B cell (primary cell): ENCODE measurements at regions not wholly inside any gene's neighbourhood (a gene's known extent, or its start where the extent isn't known, plus 50 kb on each side); places are given as distances from the start of the nearest gene placed in this dataset.

ENCODE experiments used
- ATAC-seq: fragments of 200-7000 bp; cut with Tn5 transposase; one replicate; pipeline ENCODE4 v1.10.0; 2021; ENCODE audit warnings: low read depth, mild to moderate bottlenecking, moderate number of reproducible peaks, moderate library complexity
- CTCF ChIA-PET: fragments of 350-600 bp; sonication (Branson Sonifier 250); formaldehyde crosslinking; loops from one replicate; lab custom pipeline; 2021; ENCODE audit warnings: antibody characterized with exemption, inconsistent platforms; lab: Charles Lee
- POLR2A ChIA-PET: fragments of 350-600 bp; sonication (Branson Sonifier 250); formaldehyde crosslinking; loops from one replicate; lab custom pipeline; 2021; ENCODE audit warnings: antibody characterized with exemption; lab: Charles Lee
- DNase-seq: peaks from one replicate; pipeline ENCODE4 v3.0.0; 2013
- H2AFZ ChIP-seq: 2 replicates; pipeline ENCODE4 v1.6.1; 2012; ENCODE audit warnings: mild to moderate bottlenecking, low read depth, low read length; ENCODE audit not compliant: insufficient read depth, poor library complexity, severe bottlenecking
- H3K27ac ChIP-seq, 2 donors: 1 replicate in 1 of 2; 2 replicates in 1 of 2; pipeline ENCODE4 v1.5.1; 2012 to 2013; ENCODE audit warnings: low read length in 2 of 2, mild to moderate bottlenecking in 2 of 2, moderate library complexity in 1 of 2
- H3K27me3 ChIP-seq, 4 experiments: fragments of 200-600 bp in 1 of 4; sonication (generic) in 1 of 4; replicated peaks in 1 of 4; 1 replicate in 2 of 4; 2 replicates in 2 of 4; pipeline versions ENCODE4 v1.6.1 to v1.7.0; 2013 to 2016; ENCODE audit warnings: low read length in 3 of 4, mild to moderate bottlenecking in 2 of 4, mixed read lengths in 1 of 4, moderate library complexity in 1 of 4; ENCODE audit not compliant: insufficient read depth in 4 of 4, control insufficient read depth in 3 of 4; ENCODE audit errors: control extremely low read depth in 1 of 4
- H3K36me3 ChIP-seq, 2 experiments: replicated peaks in 1 of 2; 1 replicate in 1 of 2; 2 replicates in 1 of 2; pipeline versions ENCODE4 v1.6.1 to v1.7.1; 2013; ENCODE audit warnings: low read length in 1 of 2; ENCODE audit not compliant: insufficient read depth in 2 of 2, control insufficient read depth in 1 of 2; ENCODE audit errors: control extremely low read depth in 1 of 2, extremely low read depth in 1 of 2
- H3K4me1 ChIP-seq, 2 donors: fragments of 200-600 bp in 1 of 2; sonication (generic) in 1 of 2; 1 replicate in 1 of 2; 2 replicates in 1 of 2; pipeline versions ENCODE4 v1.5.1 to v1.6.1; 2013 to 2017; ENCODE audit warnings: low read length in 2 of 2; ENCODE audit not compliant: control insufficient read depth in 2 of 2, insufficient read depth in 2 of 2
- H3K4me2 ChIP-seq: replicated peaks from 2 replicates; pipeline ENCODE3; 2012; ENCODE audit warnings: mild to moderate bottlenecking, low read depth, low read length; ENCODE audit not compliant: poor library complexity, severe bottlenecking
- H3K4me3 ChIP-seq, 5 experiments: fragments of 200-600 bp in 1 of 5; sonication (generic) in 1 of 5; 1 replicate in 3 of 5; 2 replicates in 2 of 5; pipeline versions ENCODE4 v1.5.1 to v1.7.0; 2011 to 2016; ENCODE audit warnings: low read length in 4 of 5, mild to moderate bottlenecking in 4 of 5, low read depth in 2 of 5, control low read depth in 1 of 5, moderate library complexity in 1 of 5; ENCODE audit not compliant: insufficient read depth in 1 of 5; ENCODE audit errors: control extremely low read depth in 1 of 5, extremely low read depth in 1 of 5
- H3K79me2 ChIP-seq: fragments of 200-600 bp; sonication (generic); one replicate; pipeline ENCODE4 v1.6.0; 2016; ENCODE audit warnings: low read length; ENCODE audit not compliant: control insufficient read depth, insufficient read depth
- H3K9ac ChIP-seq: fragments of 200-600 bp; sonication (generic); 2 replicates; pipeline ENCODE4 v1.6.1; 2017; ENCODE audit warnings: mild to moderate bottlenecking, low read length, moderate library complexity
- H3K9me3 ChIP-seq, 3 donors: one replicate each; pipeline versions ENCODE4 v1.6.1 to v1.7.1; 2013; ENCODE audit warnings: low read length in 2 of 3; ENCODE audit not compliant: control insufficient read depth in 2 of 3, insufficient read depth in 1 of 3; ENCODE audit errors: control extremely low read depth in 1 of 3
- H4K20me1 ChIP-seq: 2 replicates; pipeline ENCODE4 v1.6.0; 2012; ENCODE audit warnings: mild to moderate bottlenecking, low read length; ENCODE audit not compliant: insufficient read depth, control insufficient read depth, poor library complexity, severe bottlenecking
- H3K27ac Mint-ChIP-seq: one replicate; pipeline ENCODE4 v1.8.0; 2021; ENCODE audit warnings: mixed read lengths
- H3K27me3 Mint-ChIP-seq: one replicate; pipeline ENCODE4 v1.8.0; 2021; ENCODE audit warnings: mixed read lengths
- H3K4me1 Mint-ChIP-seq: one replicate; pipeline ENCODE4 v1.8.0; 2021; ENCODE audit warnings: mixed read lengths
- H3K4me3 Mint-ChIP-seq: one replicate; pipeline ENCODE4 v1.8.0; 2021; ENCODE audit warnings: mixed read lengths
- H3K9me3 Mint-ChIP-seq: one replicate; pipeline ENCODE4 v1.8.0; 2022; ENCODE audit warnings: mixed read lengths; ENCODE audit not compliant: insufficient read depth
- CTCF ChIP-seq: fragments of 200-600 bp; IDR thresholded peaks from one replicate; pipeline ENCODE4 v1.8.0; 2022; ENCODE audit warnings: antibody characterized with exemption, mild to moderate bottlenecking
- EZH2 ChIP-seq: IDR thresholded peaks from 2 replicates; pipeline ENCODE4 v1.6.1; 2012; ENCODE audit warnings: borderline replicate concordance, low read depth, mild to moderate bottlenecking, moderate library complexity, low read length; ENCODE audit not compliant: insufficient read depth, poor library complexity, severe bottlenecking
- WGBS: methylation state at CpG from one replicate; pipeline ENCODE4 v1.1.5; 2013; ENCODE audit warnings: missing lambda C conversion rate; ENCODE audit not compliant: insufficient coverage; 5-methylcytosine and 5-hydroxymethylcytosine counted together
- intact Hi-C: fragments of 100-400 bp; cut with micrococcal nuclease; formaldehyde crosslinking; loops from one replicate; pipeline ENCODE4 v1.10.0; 2022

GRCh38 chr16:85177448-85177846, 65.2 kb upstream of the CIBAR2 start:
- Histone ChIP-seq H3K4me1 (no peaks in the 10 kb centered on the region), H4K20me1 (no peaks in the 10 kb centered on the region), H3K27me3 (peaks cover 0 to 10% (median 0%) of the 10 kb centered on the region in 4 experiments), H3K79me2 (no peaks in the 10 kb centered on the region), H3K9ac (no peak overlapping the region), H3K27ac (no peak overlapping the region), H3K4me2 (no peak overlapping the region), H2AFZ (no peak overlapping the region), H3K9me3 (no peaks in the 10 kb centered on the region), H3K4me3 (no peak overlapping the region), H3K36me3 (no peaks in the 10 kb centered on the region)
- ChIA-PET CTCF (no interaction called here), POLR2A (no interaction called here)
- Mint-ChIP-seq H3K9me3 (no peaks in the 10 kb centered on the region), H3K27me3 (peaks cover 50% of the 10 kb centered on the region), H3K4me1 (no peaks in the 10 kb centered on the region), H3K4me3 (no peak overlapping the region), H3K27ac (no peak overlapping the region)
- intact Hi-C loops = no loop called here
- ATAC-seq (no peak), DNase-seq (no peak)
- WGBS = 85% methylated on average over 9 of the region's 10 CpGs
- TF ChIP-seq EZH2 (no peak), CTCF (no peak)

DNA sequence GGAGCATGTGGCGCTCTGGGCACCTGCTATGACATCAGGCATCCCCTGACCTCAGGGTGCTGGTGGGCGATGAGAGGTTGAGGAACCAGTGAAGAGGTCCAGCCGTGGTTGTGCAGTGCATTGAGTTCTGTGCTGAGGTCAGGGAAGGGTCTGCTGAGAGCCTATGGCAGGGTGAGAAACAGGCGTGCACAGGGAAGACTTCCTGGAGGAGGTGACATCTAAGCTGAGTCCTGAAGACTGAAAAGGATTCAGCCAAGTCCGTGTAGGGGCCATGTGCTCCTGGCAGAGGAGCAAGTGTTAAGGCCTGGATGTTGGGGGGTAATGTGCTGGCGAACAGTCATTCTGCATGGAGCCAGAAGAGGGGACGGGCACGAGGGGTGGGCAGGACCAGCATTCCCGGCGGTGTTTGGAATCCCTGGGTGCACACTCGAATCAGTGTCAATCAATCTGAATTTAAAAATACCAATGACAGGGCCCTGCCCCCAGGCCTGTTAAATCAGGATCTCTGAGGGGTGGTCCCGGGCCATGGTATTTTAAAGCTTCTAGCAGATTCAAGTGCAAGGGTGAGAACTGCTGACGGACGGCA, 65.8 kb upstream of the CIBAR2 start:
- Mint-ChIP-seq H3K27ac (no peak overlapping the region), H3K27me3 (peaks cover 44% of the 10 kb centered on the region), H3K4me1 (no peaks in the 10 kb centered on the region), H3K4me3 (no peak overlapping the region), H3K9me3 (no peaks in the 10 kb centered on the region)
- no peaks in the 10 kb centered on the region for H3K36me3 ChIP-seq
- CTCF ChIA-PET = no interaction called here
- H4K20me1 ChIP-seq = no peaks in the 10 kb centered on the region
- WGBS = 88% methylated on average over 14 of the region's 14 CpGs
- DNase-seq (no peak), ATAC-seq (no peak)
- no peak overlapping the region for H3K4me3 ChIP-seq
- TF ChIP-seq EZH2 (no peak), CTCF (no peak)
- H3K27me3 ChIP-seq = peaks cover 0 to 8% (median 0%) of the 10 kb centered on the region in 4 experiments
- no peak overlapping the region for H2AFZ ChIP-seq
- no peaks in the 10 kb centered on the region for H3K4me1 ChIP-seq
- POLR2A ChIA-PET = no interaction called here
- no peak overlapping the region for H3K9ac ChIP-seq
- no peak overlapping the region for H3K4me2 ChIP-seq
- peaks cover 0 to under 1% (median 0%) of the 10 kb centered on the region in 3 donors for H3K9me3 ChIP-seq
- no peak overlapping the region for H3K27ac ChIP-seq
- intact Hi-C loops = no loop called here
- no peaks in the 10 kb centered on the region for H3K79me2 ChIP-seq
